GM12878 (cell line): ENCODE measurements at regions not wholly inside any gene's neighbourhood (a gene's known extent, or its start where the extent isn't known, plus 50 kb on each side); places are given as distances from the start of the nearest gene placed in this dataset.

Source experiments
- ATAC-seq: fragments of 200-7000 bp; cut with Tn5 transposase; 3 replicates; pipeline ENCODE4 v1.9.1; 2020; ENCODE audit warnings: mild to moderate bottlenecking, moderate library complexity
- BruUV-seq: library from RNA; stranded (reverse); fragments of 400-500 nt; replicated peaks from 2 replicates; lab custom pipeline; 2021; lab: Mats Ljungman, UMichigan
- CTCF ChIA-PET: fragments of 300-600 bp; sonication (Branson Sonifier 250); formaldehyde crosslinking; extraction: SDS; loops from one replicate; lab custom pipeline; 2021; ENCODE audit warnings: inconsistent platforms; lab: Yijun Ruan, JAX
- POLR2A ChIA-PET: fragments of 350-600 bp; formaldehyde crosslinking; extraction: SDS; loops from one replicate; lab custom pipeline; 2021; ENCODE audit warnings: inconsistent platforms; lab: Charles Lee
- RAD21 ChIA-PET: fragments of 300-600 bp; sonication (Branson Sonifier 250); formaldehyde crosslinking; loops from one replicate; lab custom pipeline; 2023; ENCODE audit warnings: antibody characterized with exemption; ENCODE audit not compliant: unreplicated experiment; lab: Charles Lee
- SMC1A ChIA-PET: fragments of 300-600 bp; sonication (Branson Sonifier 250); formaldehyde crosslinking; loops from one replicate; lab custom pipeline; 2023; ENCODE audit not compliant: unreplicated experiment, uncharacterized antibody; lab: Charles Lee
- DNase-seq: peaks from one replicate; pipeline ENCODE4 v3.0.0-alpha.2; 2011; ENCODE audit warnings: low read depth, low spot score
- FAIRE-seq: peaks from 3 replicates; lab custom pipeline; 2011; peaks lifted over from hg19 to GRCh38; lab: Jason Lieb, UNC
- H2AFZ ChIP-seq: 2 replicates; pipeline ENCODE4 v1.6.0; 2011; ENCODE audit warnings: low read depth, low read length, control low read depth; ENCODE audit not compliant: control insufficient read depth
- H3K27ac ChIP-seq: 2 replicates; pipeline ENCODE4 v1.5.1; 2011; ENCODE audit warnings: control low read depth; ENCODE audit not compliant: control insufficient read depth, insufficient read depth
- H3K27me3 ChIP-seq, 2 experiments: replicated peaks in 1 of 2; 2 replicates each; pipeline versions ENCODE4 v1.6.0 to v1.6.1; 2011; ENCODE audit warnings: low read length in 1 of 2; ENCODE audit not compliant: control insufficient read depth in 2 of 2, insufficient read depth in 2 of 2
- H3K36me3 ChIP-seq, 2 experiments: 2 replicates each; pipeline ENCODE4 v1.5.1; 2011; ENCODE audit warnings: low read length in 1 of 2; ENCODE audit not compliant: control insufficient read depth in 2 of 2, insufficient read depth in 2 of 2
- H3K4me1 ChIP-seq: 2 replicates; pipeline ENCODE4 v1.6.1; 2011; ENCODE audit warnings: mild to moderate bottlenecking, low read length, moderate library complexity, mixed read lengths; ENCODE audit not compliant: control insufficient read depth, insufficient read depth
- H3K4me2 ChIP-seq: 2 replicates; pipeline ENCODE4 v1.6.0; 2011; ENCODE audit warnings: control low read depth; ENCODE audit not compliant: control insufficient read depth, insufficient read depth
- H3K4me3 ChIP-seq: fragments of 200-600 bp; sonication (generic); 2 replicates; pipeline ENCODE4 v1.5.1; 2016
- H3K79me2 ChIP-seq: 2 replicates; pipeline ENCODE4 v1.6.0; 2011; ENCODE audit warnings: low read length; ENCODE audit not compliant: control insufficient read depth, insufficient read depth
- H3K9ac ChIP-seq: 2 replicates; pipeline ENCODE4 v1.8.0; 2011; ENCODE audit warnings: low read length, control low read depth, mixed read lengths; ENCODE audit not compliant: control insufficient read depth, insufficient read depth
- H3K9me3 ChIP-seq: replicated peaks from 3 replicates; pipeline ENCODE4 v1.5.1; 2011; ENCODE audit warnings: mild to moderate bottlenecking, low read length; ENCODE audit not compliant: control insufficient read depth, insufficient read depth
- H4K20me1 ChIP-seq: 2 replicates; pipeline ENCODE4 v1.6.0; 2011; ENCODE audit not compliant: control insufficient read depth, insufficient read depth
- CEBPB ChIP-seq, 2 experiments: fragments of 150-350 bp in 1 of 2; IDR thresholded peaks; 2 replicates each; pipeline ENCODE4 v1.6.1; 2012 to 2014; ENCODE audit warnings: low read depth in 2 of 2, low read length in 2 of 2, borderline replicate concordance in 1 of 2, inconsistent platforms in 1 of 2
- CHD2 ChIP-seq: IDR thresholded peaks from 2 replicates; pipeline ENCODE4 v1.6.1; 2011; ENCODE audit warnings: low read depth, low read length, improper control_type of control experiment, borderline replicate concordance
- EED ChIP-seq: sonication (generic); IDR thresholded peaks from 2 replicates; pipeline ENCODE4 v1.6.1; 2016; ENCODE audit warnings: antibody characterized with exemption, low read depth
- EGR1 ChIP-seq, 2 experiments: IDR thresholded peaks; 1 replicate in 1 of 2; 2 replicates in 1 of 2; pipeline ENCODE4 v1.6.1; 2011 to 2012; ENCODE audit warnings: low read depth in 2 of 2, low read length in 2 of 2, borderline replicate concordance in 1 of 2, mild to moderate bottlenecking in 1 of 2, moderate library complexity in 1 of 2
- ESRRA ChIP-seq: IDR thresholded peaks from 2 replicates; pipeline ENCODE4 v1.6.1; 2012; ENCODE audit warnings: mild to moderate bottlenecking, low read length, improper control_type of control experiment
- NFYA ChIP-seq: IDR thresholded peaks from 2 replicates; pipeline ENCODE4 v1.6.1; 2011; ENCODE audit warnings: low read depth, mild to moderate bottlenecking, low read length, improper control_type of control experiment, borderline replicate concordance
- POLR2AphosphoS5 ChIP-seq: IDR thresholded peaks from 2 replicates; pipeline ENCODE4 v1.6.1; 2011; ENCODE audit warnings: mild to moderate bottlenecking, low read length, inconsistent platforms
- RB1 ChIP-seq: fragments of 450-650 bp; formaldehyde crosslinking; IDR thresholded peaks from 2 replicates; pipeline ENCODE4 v1.6.1; 2017; ENCODE audit warnings: mild to moderate bottlenecking, borderline replicate concordance
- SMARCA5 ChIP-seq: fragments of 450-650 bp; IDR thresholded peaks from 2 replicates; pipeline ENCODE4 v1.6.1; 2017; ENCODE audit warnings: mild to moderate bottlenecking
- SPI1 ChIP-seq: IDR thresholded peaks from 2 replicates; pipeline ENCODE4 v1.6.1; 2011; ENCODE audit warnings: low read depth, mild to moderate bottlenecking, low read length, moderate library complexity, borderline replicate concordance; ENCODE audit not compliant: insufficient read depth
- YBX1 ChIP-seq: fragments of 450-650 bp; IDR thresholded peaks from 2 replicates; pipeline ENCODE4 v1.6.1; 2016; ENCODE audit warnings: antibody characterized with exemption
- WGBS: methylation state at CpG from one replicate; pipeline ENCODE4 v1.1.6; 2016; ENCODE audit warnings: low lambda C conversion rate; ENCODE audit not compliant: insufficient replicate concordance, insufficient coverage; ENCODE audit errors: missing lambda C conversion rate; 5-methylcytosine and 5-hydroxymethylcytosine counted together
- in situ Hi-C: fragments of 300-500 bp; cut with MboI; formaldehyde crosslinking; loops from 9 replicates; pipeline ENCODE4 v1.14.3; 2018; ENCODE audit warnings: mixed read lengths
- intact Hi-C: fragments of 100-400 bp; cut with micrococcal nuclease; formaldehyde crosslinking; loops from one replicate; pipeline ENCODE4 v1.14.2; 2022; ENCODE audit not compliant: unreplicated experiment
- TF ChIP-seq, protein P1 (sequence below): fragments of 450-650 bp; IDR thresholded peaks from 2 replicates; pipeline ENCODE4 v1.6.1; 2016; ENCODE audit warnings: mild to moderate bottlenecking
- TF ChIP-seq, protein P2 (sequence below): fragments of 450-650 bp; IDR thresholded peaks from 2 replicates; pipeline ENCODE4 v1.6.1; 2017; ENCODE audit warnings: antibody characterized with exemption, mild to moderate bottlenecking, moderate library complexity
- TF ChIP-seq, protein P3 (sequence below): fragments of 450-650 bp; formaldehyde crosslinking; IDR thresholded peaks from 2 replicates; pipeline ENCODE4 v1.4.0; 2020; ENCODE audit warnings: mild to moderate bottlenecking, moderate library complexity

DNA sequence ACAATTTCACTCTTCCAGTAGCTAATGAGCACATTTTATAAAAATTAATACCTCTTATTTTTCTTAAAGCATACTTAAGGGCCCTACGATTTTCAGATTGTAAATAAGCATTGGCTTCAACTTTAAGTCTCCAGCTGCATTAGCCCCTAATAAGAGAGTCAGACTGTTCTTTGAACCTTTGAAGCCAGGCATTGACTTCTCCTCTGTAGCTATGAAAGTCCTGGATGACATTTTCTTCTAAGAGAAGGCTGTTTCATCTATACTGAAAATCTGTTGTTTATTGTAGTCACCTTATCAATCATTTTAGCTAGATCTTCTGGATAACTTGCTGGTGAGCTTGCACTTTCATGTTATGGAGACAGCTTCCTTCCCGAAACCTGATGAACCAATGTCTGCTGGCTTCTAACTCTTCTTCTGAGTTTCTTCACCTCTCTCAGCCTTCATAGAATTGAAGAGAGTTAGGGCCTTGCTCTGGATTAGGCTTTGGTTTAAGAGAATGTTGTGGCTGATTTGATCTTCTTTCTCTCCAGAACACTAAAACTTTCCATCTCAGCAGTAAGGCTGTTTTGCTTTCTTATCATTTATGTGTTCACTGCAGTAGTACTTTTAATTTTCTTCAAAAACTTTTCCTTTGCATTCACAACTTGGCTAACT lies 377.1 kb upstream of the RGS6 start:
- Histone ChIP-seq H3K9ac (peak overlapping the region; percentile 59), H2AFZ (no peak overlapping the region), H3K4me1 (peaks cover 54% of the 10 kb centered on the region), H3K4me2 (peak overlapping the region; percentile 78), H3K4me3 (peak overlapping the region; percentile 32; the same call in 1 of the 2 replicates), H3K27me3 (no peaks in the 10 kb centered on the region), H3K9me3 (peaks cover 2% of the 10 kb centered on the region; the same call in 2 of the 3 replicates), H3K36me3 (0 out of 4 replicates have a peak, but pooled peaks cover 0 to 3% of the 10 kb centered on the region in 2 experiments), H3K27ac (peak overlapping the region; percentile 98), H4K20me1 (no peaks in the 10 kb centered on the region), H3K79me2 (peaks cover 59% of the 10 kb centered on the region)
- WGBS = 2% methylated on average over 2 of the region's 2 CpGs
- TSS peak; percentile 99 for BruUV-seq
- ChIA-PET SMC1A (interaction anchor here (0.6 to 9.8 kb wide), 55 partner anchors 8 to 922 kb away, joined by 3 to 150 read pairs (median 4); partner anchors contain the start of gene SIPA1L1), POLR2A (interaction anchor here (0.7 to 3.0 kb wide), 19 partner anchors 11 to 234 kb away, joined by 3 to 21 read pairs (median 6); no protein-coding TSS in a partner anchor), RAD21 (interaction anchor here (0.7 to 8.5 kb wide), 50 partner anchors 9 to 301 kb away, joined by 3 to 151 read pairs (median 4); partner anchors contain the start of gene SIPA1L1), CTCF (interaction anchor here (0.5 to 2.3 kb wide), 25 partner anchors 8 to 587 kb away, joined by 3 to 18 read pairs (median 3); no protein-coding TSS in a partner anchor)
- in situ Hi-C loops = loop anchor here (5.0 kb wide), 1 partner anchor 228 kb away; no protein-coding TSS in a partner anchor
- DNase-seq = peak; percentile 48
- peak; percentile 43 for ATAC-seq
- intact Hi-C loops = loop anchor here (1.0 to 10.0 kb wide), 6 partner anchors 31 to 410 kb away; no protein-coding TSS in a partner anchor
- FAIRE-seq = no peak
- no peak; the same call in 1 of the 2 replicates for TF ChIP-seq RB1
- peak; percentile 38; the same call in 1 of the 2 replicates for TF ChIP-seq POLR2AphosphoS5
- no peak for TF ChIP-seq EGR1 (IDR thresholded peaks at IDR 0.05; ENCODE audit: borderline replicate concordance in 1 of 2, low read depth in 2 of 2, low read length in 2 of 2)
- TF ChIP-seq NFYA = no peak
- TF ChIP-seq CHD2 = no peak
- peak; percentile 32; the same call in 1 of the 2 replicates for TF ChIP-seq EED
- no peak for TF ChIP-seq CEBPB (IDR thresholded peaks at IDR 0.05; ENCODE audit: borderline replicate concordance in 1 of 2, low read depth in 2 of 2, low read length in 2 of 2)
- peak; percentile 52; the same call in 1 of the 2 replicates for TF ChIP-seq SMARCA5
- TF ChIP-seq, protein P1, sequence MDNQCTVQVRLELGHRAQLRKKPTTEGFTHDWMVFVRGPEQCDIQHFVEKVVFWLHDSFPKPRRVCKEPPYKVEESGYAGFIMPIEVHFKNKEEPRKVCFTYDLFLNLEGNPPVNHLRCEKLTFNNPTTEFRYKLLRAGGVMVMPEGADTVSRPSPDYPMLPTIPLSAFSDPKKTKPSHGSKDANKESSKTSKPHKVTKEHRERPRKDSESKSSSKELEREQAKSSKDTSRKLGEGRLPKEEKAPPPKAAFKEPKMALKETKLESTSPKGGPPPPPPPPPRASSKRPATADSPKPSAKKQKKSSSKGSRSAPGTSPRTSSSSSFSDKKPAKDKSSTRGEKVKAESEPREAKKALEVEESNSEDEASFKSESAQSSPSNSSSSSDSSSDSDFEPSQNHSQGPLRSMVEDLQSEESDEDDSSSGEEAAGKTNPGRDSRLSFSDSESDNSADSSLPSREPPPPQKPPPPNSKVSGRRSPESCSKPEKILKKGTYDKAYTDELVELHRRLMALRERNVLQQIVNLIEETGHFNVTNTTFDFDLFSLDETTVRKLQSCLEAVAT = peak; percentile 46
- no peak for TF ChIP-seq ESRRA
- TF ChIP-seq, protein P2, sequence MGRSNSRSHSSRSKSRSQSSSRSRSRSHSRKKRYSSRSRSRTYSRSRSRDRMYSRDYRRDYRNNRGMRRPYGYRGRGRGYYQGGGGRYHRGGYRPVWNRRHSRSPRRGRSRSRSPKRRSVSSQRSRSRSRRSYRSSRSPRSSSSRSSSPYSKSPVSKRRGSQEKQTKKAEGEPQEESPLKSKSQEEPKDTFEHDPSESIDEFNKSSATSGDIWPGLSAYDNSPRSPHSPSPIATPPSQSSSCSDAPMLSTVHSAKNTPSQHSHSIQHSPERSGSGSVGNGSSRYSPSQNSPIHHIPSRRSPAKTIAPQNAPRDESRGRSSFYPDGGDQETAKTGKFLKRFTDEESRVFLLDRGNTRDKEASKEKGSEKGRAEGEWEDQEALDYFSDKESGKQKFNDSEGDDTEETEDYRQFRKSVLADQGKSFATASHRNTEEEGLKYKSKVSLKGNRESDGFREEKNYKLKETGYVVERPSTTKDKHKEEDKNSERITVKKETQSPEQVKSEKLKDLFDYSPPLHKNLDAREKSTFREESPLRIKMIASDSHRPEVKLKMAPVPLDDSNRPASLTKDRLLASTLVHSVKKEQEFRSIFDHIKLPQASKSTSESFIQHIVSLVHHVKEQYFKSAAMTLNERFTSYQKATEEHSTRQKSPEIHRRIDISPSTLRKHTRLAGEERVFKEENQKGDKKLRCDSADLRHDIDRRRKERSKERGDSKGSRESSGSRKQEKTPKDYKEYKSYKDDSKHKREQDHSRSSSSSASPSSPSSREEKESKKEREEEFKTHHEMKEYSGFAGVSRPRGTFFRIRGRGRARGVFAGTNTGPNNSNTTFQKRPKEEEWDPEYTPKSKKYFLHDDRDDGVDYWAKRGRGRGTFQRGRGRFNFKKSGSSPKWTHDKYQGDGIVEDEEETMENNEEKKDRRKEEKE = no peak
- TF ChIP-seq SPI1 = no peak
- TF ChIP-seq, protein P3, sequence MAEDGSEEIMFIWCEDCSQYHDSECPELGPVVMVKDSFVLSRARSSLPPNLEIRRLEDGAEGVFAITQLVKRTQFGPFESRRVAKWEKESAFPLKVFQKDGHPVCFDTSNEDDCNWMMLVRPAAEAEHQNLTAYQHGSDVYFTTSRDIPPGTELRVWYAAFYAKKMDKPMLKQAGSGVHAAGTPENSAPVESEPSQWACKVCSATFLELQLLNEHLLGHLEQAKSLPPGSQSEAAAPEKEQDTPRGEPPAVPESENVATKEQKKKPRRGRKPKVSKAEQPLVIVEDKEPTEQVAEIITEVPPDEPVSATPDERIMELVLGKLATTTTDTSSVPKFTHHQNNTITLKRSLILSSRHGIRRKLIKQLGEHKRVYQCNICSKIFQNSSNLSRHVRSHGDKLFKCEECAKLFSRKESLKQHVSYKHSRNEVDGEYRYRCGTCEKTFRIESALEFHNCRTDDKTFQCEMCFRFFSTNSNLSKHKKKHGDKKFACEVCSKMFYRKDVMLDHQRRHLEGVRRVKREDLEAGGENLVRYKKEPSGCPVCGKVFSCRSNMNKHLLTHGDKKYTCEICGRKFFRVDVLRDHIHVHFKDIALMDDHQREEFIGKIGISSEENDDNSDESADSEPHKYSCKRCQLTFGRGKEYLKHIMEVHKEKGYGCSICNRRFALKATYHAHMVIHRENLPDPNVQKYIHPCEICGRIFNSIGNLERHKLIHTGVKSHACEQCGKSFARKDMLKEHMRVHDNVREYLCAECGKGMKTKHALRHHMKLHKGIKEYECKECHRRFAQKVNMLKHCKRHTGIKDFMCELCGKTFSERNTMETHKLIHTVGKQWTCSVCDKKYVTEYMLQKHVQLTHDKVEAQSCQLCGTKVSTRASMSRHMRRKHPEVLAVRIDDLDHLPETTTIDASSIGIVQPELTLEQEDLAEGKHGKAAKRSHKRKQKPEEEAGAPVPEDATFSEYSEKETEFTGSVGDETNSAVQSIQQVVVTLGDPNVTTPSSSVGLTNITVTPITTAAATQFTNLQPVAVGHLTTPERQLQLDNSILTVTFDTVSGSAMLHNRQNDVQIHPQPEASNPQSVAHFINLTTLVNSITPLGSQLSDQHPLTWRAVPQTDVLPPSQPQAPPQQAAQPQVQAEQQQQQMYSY = no peak
- TF ChIP-seq YBX1 = no peak
